CD8-positive, alpha-beta memory T cell (primary cell): ENCODE measurements at regions not wholly inside any gene's neighbourhood (a gene's known extent, or its start where the extent isn't known, plus 50 kb on each side); places are given as distances from the start of the nearest gene placed in this dataset.
A peak's percentile ranks its signal among the peaks of the same experiment; 100 is the strongest.

ENCODE experiments used
- CTCF ChIA-PET: fragments of 350-600 bp; sonication (Branson Sonifier 250); formaldehyde crosslinking; loops from one replicate; lab custom pipeline; 2021; ENCODE audit warnings: antibody characterized with exemption; lab: Charles Lee
- POLR2A ChIA-PET: fragments of 350-600 bp; sonication (Branson Sonifier 250); formaldehyde crosslinking; loops from one replicate; lab custom pipeline; 2021; ENCODE audit warnings: antibody characterized with exemption; lab: Charles Lee
- DNase-seq, 5 donors: peaks; one replicate each; pipeline versions ENCODE4 v3.0.0 to v3.0.0-alpha.2; 2020 to 2022; ENCODE audit warnings: mixed read lengths in 1 of 5
- H3K27ac ChIP-seq: one replicate; pipeline ENCODE4 v1.7.0; 2013; ENCODE audit warnings: low read depth, mild to moderate bottlenecking, low read length, moderate library complexity
- H3K27me3 ChIP-seq: 2 replicates; pipeline ENCODE4 v1.7.0; 2013; ENCODE audit warnings: low read length, mild to moderate bottlenecking; ENCODE audit not compliant: insufficient read depth, poor library complexity, severe bottlenecking
- H3K36me3 ChIP-seq: 2 replicates; pipeline ENCODE4 v1.7.0; 2013; ENCODE audit warnings: mild to moderate bottlenecking, low read length, moderate library complexity; ENCODE audit not compliant: insufficient read depth
- H3K4me1 ChIP-seq: 2 replicates; pipeline ENCODE4 v1.7.0; 2013; ENCODE audit warnings: mild to moderate bottlenecking, low read length, moderate library complexity; ENCODE audit not compliant: insufficient read depth
- H3K4me3 ChIP-seq: 2 replicates; pipeline ENCODE4 v1.7.0; 2013; ENCODE audit warnings: mild to moderate bottlenecking, low read length
- H3K9me3 ChIP-seq: 2 replicates; pipeline ENCODE4 v1.7.0; 2013; ENCODE audit warnings: mild to moderate bottlenecking, low read length
- H3K27ac Mint-ChIP-seq, 8 donors: one replicate each; pipeline ENCODE4 v1.8.0; 2020 to 2021; ENCODE audit warnings: mixed read lengths in 8 of 8, mild to moderate bottlenecking in 6 of 8, inconsistent platforms in 3 of 8, moderate library complexity in 3 of 8
- H3K27me3 Mint-ChIP-seq, 2 donors: one replicate each; pipeline ENCODE4 v1.8.0; 2020 to 2021; ENCODE audit warnings: mixed read lengths in 2 of 2, mild to moderate bottlenecking in 1 of 2, moderate library complexity in 1 of 2
- H3K36me3 Mint-ChIP-seq, 3 donors: one replicate each; pipeline ENCODE4 v1.8.0; 2020 to 2021; ENCODE audit warnings: mixed read lengths in 3 of 3, inconsistent platforms in 1 of 3, mild to moderate bottlenecking in 1 of 3
- H3K4me1 Mint-ChIP-seq, 3 donors: one replicate each; pipeline ENCODE4 v1.8.0; 2020 to 2021; ENCODE audit warnings: mixed read lengths in 3 of 3, inconsistent platforms in 1 of 3, mild to moderate bottlenecking in 1 of 3
- H3K4me3 Mint-ChIP-seq, 7 donors: one replicate each; pipeline ENCODE4 v1.8.0; 2020 to 2021; ENCODE audit warnings: mixed read lengths in 7 of 7, mild to moderate bottlenecking in 6 of 7, moderate library complexity in 4 of 7, inconsistent platforms in 2 of 7
- H3K9me3 Mint-ChIP-seq, 5 donors: one replicate each; pipeline ENCODE4 v1.8.0; 2020 to 2022; ENCODE audit warnings: mixed read lengths in 5 of 5, mild to moderate bottlenecking in 3 of 5, moderate library complexity in 2 of 5, inconsistent platforms in 1 of 5

DNA sequence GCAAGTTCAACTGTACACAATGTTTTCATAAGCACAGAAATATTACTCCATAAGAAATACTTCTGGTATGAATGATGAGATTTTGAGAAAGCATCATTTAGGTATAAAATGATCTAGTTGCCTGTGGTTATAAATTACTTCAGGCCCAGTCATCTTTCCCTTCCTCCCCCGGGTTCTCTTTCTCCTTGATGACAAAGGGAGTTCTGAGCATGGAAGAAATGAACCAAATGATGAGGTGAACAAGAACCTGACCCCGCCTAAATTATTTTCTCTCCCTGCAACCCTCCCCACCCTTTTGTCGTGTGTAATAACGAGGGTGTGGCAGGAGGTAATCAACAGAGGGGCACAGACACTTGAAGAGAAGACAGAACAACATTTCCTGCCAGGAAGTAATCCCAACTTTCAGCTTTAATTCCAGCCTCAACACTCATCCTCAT, 319.6 kb upstream of the SP8 start:
- no peaks in the 10 kb centered on the region for H3K9me3 ChIP-seq
- Mint-ChIP-seq H3K4me3 (peak overlapping the region in 1 of 7 donors; percentile 24), H3K9me3 (peaks cover 0 to 3% (median 0%) of the 10 kb centered on the region in 5 donors), H3K36me3 (no peaks in the 10 kb centered on the region), H3K4me1 (no peaks in the 10 kb centered on the region), H3K27me3 (peaks cover 5 to 14% of the 10 kb centered on the region in 2 donors), H3K27ac (no peak overlapping the region)
- no peaks in the 10 kb centered on the region for H3K27me3 ChIP-seq
- ChIA-PET CTCF (no interaction called here), POLR2A (no interaction called here)
- no peak overlapping the region for H3K4me3 ChIP-seq
- no peak overlapping the region for H3K27ac ChIP-seq
- H3K36me3 ChIP-seq: no peaks in the 10 kb centered on the region
- no peak for DNase-seq
- no peaks in the 10 kb centered on the region for H3K4me1 ChIP-seq

DNA sequence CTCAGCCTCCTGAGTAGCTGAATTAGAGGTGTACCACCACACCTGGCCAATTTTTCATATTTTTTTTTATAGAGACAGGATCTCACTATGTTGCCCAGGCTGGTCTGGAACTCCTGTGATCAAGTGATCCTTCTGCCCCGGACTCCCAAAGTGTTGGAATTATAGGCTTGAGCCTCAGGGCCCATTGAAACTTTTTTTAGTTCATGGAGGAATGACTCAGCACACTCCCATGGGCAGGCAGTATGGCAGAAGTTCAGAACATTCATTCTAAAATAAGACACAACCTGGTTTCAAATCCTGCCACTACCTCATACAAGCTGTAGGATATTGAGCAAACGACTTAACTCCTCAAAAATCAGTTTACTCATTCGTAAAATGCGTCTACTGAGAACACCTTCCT, 320.4 kb upstream of the SP8 start:
- no peaks in the 10 kb centered on the region for H3K27me3 ChIP-seq
- DNase-seq: no peak
- H3K4me3 ChIP-seq: no peak overlapping the region
- Mint-ChIP-seq H3K9me3 (peaks cover 0 to 3% (median 0%) of the 10 kb centered on the region in 5 donors), H3K4me3 (no peak overlapping the region), H3K27ac (no peak overlapping the region), H3K27me3 (peaks cover 3 to 14% of the 10 kb centered on the region in 2 donors), H3K4me1 (no peaks in the 10 kb centered on the region), H3K36me3 (no peaks in the 10 kb centered on the region)
- no peaks in the 10 kb centered on the region for H3K9me3 ChIP-seq
- POLR2A ChIA-PET: no interaction called here
- no peak overlapping the region for H3K27ac ChIP-seq
- CTCF ChIA-PET: no interaction called here
- H3K36me3 ChIP-seq: no peaks in the 10 kb centered on the region
- no peaks in the 10 kb centered on the region for H3K4me1 ChIP-seq

DNA sequence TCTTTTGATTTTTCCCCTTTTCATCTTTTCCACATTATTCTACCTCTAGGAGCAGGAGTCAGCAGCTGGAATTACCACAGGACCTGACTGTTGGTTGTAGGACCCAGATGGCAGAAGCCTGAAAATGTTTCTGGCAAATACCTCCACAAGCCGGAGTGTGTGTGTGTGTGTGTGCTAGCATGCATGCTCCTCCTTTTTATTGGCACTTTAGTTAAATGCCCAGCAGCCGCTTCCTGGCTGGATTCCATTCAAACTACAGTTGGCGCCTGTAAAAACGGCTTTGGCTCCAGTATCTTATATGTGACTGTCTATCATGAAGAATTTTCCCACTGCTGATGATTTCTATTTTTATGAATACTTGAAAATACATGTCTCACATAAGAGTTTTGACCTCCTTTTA, 319.7 kb upstream of the SP4 start:
- H3K36me3 Mint-ChIP-seq: no peaks in the 10 kb centered on the region

DNA sequence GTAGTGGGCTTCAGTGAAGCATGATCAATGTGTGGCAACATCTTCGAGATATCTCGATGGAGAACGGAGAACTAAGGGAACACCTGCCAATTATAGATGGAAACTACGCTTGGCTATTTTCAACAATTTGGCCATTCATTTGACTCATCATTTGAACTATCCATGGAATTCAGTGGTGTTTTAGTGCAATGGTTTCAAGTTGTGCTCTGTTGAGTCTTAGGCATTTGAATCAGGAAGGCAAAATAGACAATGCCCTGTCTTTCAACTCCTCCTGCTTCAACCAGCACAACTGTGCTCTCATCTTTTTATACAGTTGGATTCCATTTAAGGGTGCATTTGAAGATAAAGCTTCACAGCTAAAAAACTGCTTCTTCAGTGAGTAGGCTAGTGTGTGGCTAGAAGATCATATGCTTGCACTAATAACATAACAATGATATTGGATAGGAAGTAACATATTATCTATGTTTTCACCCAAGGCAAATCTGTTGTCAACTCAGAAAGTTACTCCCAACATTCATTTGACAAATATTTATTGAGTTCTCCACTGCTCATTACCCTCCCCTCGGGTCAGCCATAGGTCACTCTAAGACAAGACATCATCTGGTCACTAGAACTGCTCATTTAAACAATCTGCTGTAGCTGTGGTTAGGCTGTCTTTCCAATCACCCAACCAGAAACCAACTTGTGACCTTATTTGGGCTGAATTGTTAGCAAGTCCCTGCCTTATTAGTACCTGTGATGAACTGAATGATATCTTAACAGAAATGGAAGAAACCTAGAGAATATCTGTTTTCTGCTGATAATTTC, 314.1 kb upstream of the SP4 start:
- Histone ChIP-seq H3K9me3 (no peaks in the 10 kb centered on the region), H3K27ac (no peak overlapping the region), H3K4me1 (no peaks in the 10 kb centered on the region), H3K36me3 (no peaks in the 10 kb centered on the region), H3K4me3 (no peak overlapping the region), H3K27me3 (peaks cover 2% of the 10 kb centered on the region)
- H3K4me1 Mint-ChIP-seq: no peaks in the 10 kb centered on the region
- DNase-seq: no peak
- no peaks in the 10 kb centered on the region for H3K36me3 Mint-ChIP-seq
- H3K27me3 Mint-ChIP-seq: peaks cover 0 to 13% of the 10 kb centered on the region in 2 donors
- no peak overlapping the region for H3K27ac Mint-ChIP-seq
- ChIA-PET POLR2A (no interaction called here), CTCF (no interaction called here)
- no peak overlapping the region for H3K4me3 Mint-ChIP-seq
- no peaks in the 10 kb centered on the region for H3K9me3 Mint-ChIP-seq

More for the DNA sequence above, 319.7 kb upstream of the SP4 start:
- Mint-ChIP-seq H3K9me3 (peaks cover 0 to 3% (median 0%) of the 10 kb centered on the region in 5 donors), H3K4me3 (no peak overlapping the region), H3K27me3 (peaks cover 0 to 12% of the 10 kb centered on the region in 2 donors), H3K27ac (no peak overlapping the region), H3K4me1 (no peaks in the 10 kb centered on the region)
- no peak overlapping the region for H3K4me3 ChIP-seq
- no peak for DNase-seq
- CTCF ChIA-PET: no interaction called here
- POLR2A ChIA-PET: no interaction called here
- H3K9me3 ChIP-seq: no peaks in the 10 kb centered on the region
- no peaks in the 10 kb centered on the region for H3K36me3 ChIP-seq
- no peak overlapping the region for H3K27ac ChIP-seq
- no peaks in the 10 kb centered on the region for H3K27me3 ChIP-seq
- H3K4me1 ChIP-seq: no peaks in the 10 kb centered on the region

DNA sequence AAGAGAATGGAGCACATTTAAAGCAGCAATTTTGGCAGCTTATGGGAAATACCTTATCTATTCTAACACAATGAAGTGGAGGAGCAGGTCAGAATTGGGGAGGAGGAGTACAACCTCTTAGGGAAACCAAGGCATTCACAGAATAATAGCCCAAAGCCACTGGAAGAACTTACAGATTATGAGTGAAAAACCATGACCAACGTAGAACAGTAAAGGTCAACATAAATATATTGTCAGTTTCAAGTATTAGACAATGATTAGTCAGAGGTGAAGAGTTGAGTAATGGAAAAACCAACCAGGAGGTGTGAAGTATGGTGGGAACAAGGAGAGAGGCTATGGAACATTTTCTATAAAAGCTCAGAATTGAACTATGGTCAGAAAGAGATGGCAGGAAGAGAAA, 304.3 kb upstream of the SP4 start:
- Histone ChIP-seq H3K27me3 (peaks cover 3% of the 10 kb centered on the region), H3K27ac (no peak overlapping the region), H3K4me3 (no peak overlapping the region), H3K4me1 (no peaks in the 10 kb centered on the region), H3K36me3 (no peaks in the 10 kb centered on the region), H3K9me3 (no peaks in the 10 kb centered on the region)
- ChIA-PET CTCF (no interaction called here), POLR2A (no interaction called here)
- no peaks in the 10 kb centered on the region for H3K4me1 Mint-ChIP-seq
- no peak overlapping the region for H3K27ac Mint-ChIP-seq
- H3K27me3 Mint-ChIP-seq: peaks cover 9 to 11% of the 10 kb centered on the region in 2 donors
- peaks cover 0 to 2% (median 0%) of the 10 kb centered on the region in 5 donors for H3K9me3 Mint-ChIP-seq
- H3K4me3 Mint-ChIP-seq: no peak overlapping the region
- no peaks in the 10 kb centered on the region for H3K36me3 Mint-ChIP-seq
- no peak for DNase-seq

DNA sequence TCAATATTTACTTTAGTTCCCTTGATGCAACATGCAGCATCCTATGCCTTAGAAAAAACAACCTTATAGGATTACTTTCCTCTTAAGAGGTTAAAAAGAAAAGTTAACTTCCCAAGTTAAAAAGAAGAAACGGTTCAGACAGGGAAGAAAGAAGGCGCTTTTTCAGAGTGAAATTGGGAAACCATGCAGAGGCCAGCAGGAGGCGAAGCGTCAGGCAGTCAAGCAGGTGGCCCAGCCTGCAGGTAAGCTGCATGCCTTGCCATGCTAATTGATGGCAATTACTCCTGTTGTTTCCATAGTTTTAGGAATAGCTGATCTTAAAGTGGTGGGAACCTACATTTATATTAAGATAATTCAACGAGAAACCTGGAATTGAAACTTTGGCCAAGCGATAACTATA, 302.6 kb upstream of the SP4 start:
- peaks cover 17% of the 10 kb centered on the region in 2 donors for H3K27me3 Mint-ChIP-seq
- CTCF ChIA-PET: interaction anchor here (1.3 kb wide), 1 partner anchor 9 kb away, joined by 3 read pairs; no protein-coding TSS in a partner anchor
- H3K4me1 ChIP-seq: no peaks in the 10 kb centered on the region

DNA sequence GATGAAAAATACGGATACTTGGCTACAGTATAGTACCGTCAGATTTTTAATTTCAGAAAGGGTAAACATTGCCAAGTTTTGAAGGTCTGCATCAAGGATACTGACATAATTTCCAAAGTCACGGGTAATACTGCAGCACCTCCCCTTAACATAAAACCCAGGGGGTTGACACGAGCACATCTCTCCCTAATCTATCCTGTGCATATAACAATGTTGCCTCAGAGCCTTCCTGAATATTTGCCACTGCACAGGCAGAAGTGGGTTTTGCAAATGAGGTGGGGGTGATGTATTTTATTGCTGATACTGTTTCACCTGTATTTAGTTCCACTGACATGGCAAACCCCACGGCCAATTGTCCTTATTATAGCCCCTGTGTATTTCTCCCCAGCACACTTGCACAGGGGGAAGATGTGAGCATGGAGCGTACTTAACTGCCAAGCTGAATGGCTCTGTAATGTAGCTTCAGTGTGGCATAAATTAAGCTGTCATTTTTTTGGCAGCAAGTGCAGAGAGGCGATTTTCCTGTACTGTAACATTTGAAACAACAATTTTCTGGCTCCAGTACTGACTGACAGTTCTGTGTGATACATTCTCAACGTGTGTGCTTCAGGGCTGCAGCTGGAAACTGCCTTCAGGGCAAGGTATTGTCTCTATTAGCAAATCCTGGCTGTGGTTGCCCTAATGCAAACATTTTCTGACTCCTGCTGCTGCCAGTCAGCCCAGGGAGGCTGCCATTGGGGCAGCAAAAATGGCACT, 299.6 kb upstream of the SP4 start:
- ChIA-PET POLR2A (no interaction called here), CTCF (no interaction called here)
- DNase-seq: no peak
- no peak overlapping the region for H3K27ac Mint-ChIP-seq
- peaks cover 0 to 10% (median 0%) of the 10 kb centered on the region in 5 donors for H3K9me3 Mint-ChIP-seq
- Histone ChIP-seq H3K4me1 (no peaks in the 10 kb centered on the region), H3K27ac (no peak overlapping the region), H3K27me3 (peaks cover 3% of the 10 kb centered on the region), H3K4me3 (no peak overlapping the region), H3K9me3 (no peaks in the 10 kb centered on the region), H3K36me3 (no peaks in the 10 kb centered on the region)
- no peaks in the 10 kb centered on the region for H3K36me3 Mint-ChIP-seq
- H3K4me3 Mint-ChIP-seq: no peak overlapping the region
- no peaks in the 10 kb centered on the region for H3K4me1 Mint-ChIP-seq
- peaks cover 21 to 44% of the 10 kb centered on the region in 2 donors for H3K27me3 Mint-ChIP-seq

More for the DNA sequence above, 302.6 kb upstream of the SP4 start:
- H3K27me3 ChIP-seq: peaks cover 3% of the 10 kb centered on the region
- POLR2A ChIA-PET: no interaction called here
- DNase-seq: no peak
- H3K27ac ChIP-seq: no peak overlapping the region
- Mint-ChIP-seq H3K9me3 (peaks cover 0 to 5% (median 0%) of the 10 kb centered on the region in 5 donors), H3K4me1 (no peaks in the 10 kb centered on the region), H3K4me3 (no peak overlapping the region), H3K36me3 (no peaks in the 10 kb centered on the region), H3K27ac (no peak overlapping the region)
- no peak overlapping the region for H3K4me3 ChIP-seq
- H3K36me3 ChIP-seq: no peaks in the 10 kb centered on the region
- H3K9me3 ChIP-seq: no peaks in the 10 kb centered on the region

DNA sequence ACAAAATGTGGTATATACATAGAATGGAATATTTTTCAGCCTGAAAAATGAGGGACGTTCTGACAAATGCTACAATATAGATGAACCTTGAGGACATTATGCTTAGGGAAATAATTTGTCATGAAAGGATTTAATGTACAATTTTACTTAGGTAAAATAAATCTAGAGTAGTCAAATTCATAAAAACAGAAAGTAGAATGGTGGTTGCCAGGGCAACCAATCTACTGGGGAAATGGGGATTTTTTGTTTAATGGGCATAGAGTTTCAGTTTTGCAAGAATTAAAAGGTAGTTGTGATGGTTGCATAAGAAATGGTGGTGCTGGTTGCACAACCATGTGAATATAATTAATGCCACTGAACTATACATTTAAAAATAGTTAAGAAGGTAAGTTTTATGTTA, 296.0 kb upstream of the SP4 start:
- no peaks in the 10 kb centered on the region for H3K4me1 Mint-ChIP-seq
- POLR2A ChIA-PET: no interaction called here

More for the DNA sequence above, 296.0 kb upstream of the SP4 start:
- Histone ChIP-seq H3K9me3 (no peaks in the 10 kb centered on the region), H3K36me3 (no peaks in the 10 kb centered on the region), H3K4me3 (no peak overlapping the region), H3K27ac (no peak overlapping the region), H3K4me1 (no peaks in the 10 kb centered on the region), H3K27me3 (peaks cover 3% of the 10 kb centered on the region)
- DNase-seq: no peak
- CTCF ChIA-PET: no interaction called here
- H3K9me3 Mint-ChIP-seq: peaks cover 0 to 12% (median 2%) of the 10 kb centered on the region in 5 donors
- no peak overlapping the region for H3K27ac Mint-ChIP-seq
- no peak overlapping the region for H3K4me3 Mint-ChIP-seq
- H3K36me3 Mint-ChIP-seq: no peaks in the 10 kb centered on the region
- H3K27me3 Mint-ChIP-seq: peaks cover 20 to 45% of the 10 kb centered on the region in 2 donors
